ENCODE measurements at regions not wholly inside any gene's neighbourhood (a gene's known extent, or its start where the extent isn't known, plus 50 kb on each side); places are given as distances from the start of the nearest gene placed in this dataset.

DNA sequence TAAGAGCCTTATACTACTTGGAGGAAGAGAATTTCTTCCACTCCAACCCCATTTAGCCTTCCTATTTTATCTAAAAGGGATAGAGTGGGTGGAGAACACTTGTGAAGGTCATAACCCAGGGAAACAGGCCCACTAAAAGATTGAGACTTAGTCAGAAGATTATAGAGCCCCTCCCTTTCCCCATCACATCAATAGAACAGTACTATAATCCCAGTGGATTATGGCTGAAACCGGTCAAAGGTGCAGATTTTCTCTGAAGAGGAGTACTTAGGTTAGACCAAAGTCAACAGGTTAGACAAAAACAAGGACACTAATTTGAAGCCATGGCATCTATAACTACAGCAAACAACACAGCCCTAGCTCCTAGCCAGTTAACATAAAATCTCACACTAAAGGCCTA, 330.9 kb upstream of the NOX3 start:
- intact Hi-C loops (cut with DNase I), result no loop called here

DNA sequence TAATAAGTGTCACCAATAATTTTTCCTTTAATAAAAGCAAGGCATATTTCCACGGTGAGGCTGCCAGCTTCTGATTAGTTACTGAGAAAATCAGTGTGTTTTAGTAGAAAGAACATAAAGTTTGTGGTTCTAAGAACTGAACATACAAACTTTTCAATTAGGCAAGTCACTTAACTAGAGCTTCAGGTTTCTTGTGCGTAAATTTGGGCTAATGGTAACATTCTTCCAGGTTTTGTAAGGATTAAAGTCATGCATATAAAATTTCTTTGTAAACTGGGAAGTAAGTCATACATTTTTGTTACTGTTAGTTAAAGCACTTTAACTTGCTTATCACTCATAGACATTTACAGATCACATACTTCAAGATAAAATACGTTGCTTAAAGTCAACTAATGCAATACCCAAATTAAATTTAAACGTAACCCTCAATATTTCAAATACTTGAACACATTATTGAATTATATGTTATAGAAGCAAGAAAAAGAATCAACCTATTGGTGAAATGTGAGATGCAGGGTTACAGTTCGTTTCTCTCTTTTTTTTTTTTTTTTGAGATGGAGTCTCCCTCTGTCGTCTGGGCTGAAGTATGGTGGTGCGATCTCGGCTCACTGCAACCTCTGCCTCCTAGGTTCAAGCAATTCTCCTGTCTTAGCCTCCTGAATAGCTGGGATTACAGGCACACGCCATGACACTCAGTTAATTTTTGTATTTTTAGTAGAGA, 327.3 kb upstream of the NOX3 start:
- TF ChIP-seq EP300 (IDR thresholded peaks at IDR 0.05) (no peak), CTCF (IDR thresholded peaks at IDR 0.05) (no peak), POLR2A (IDR thresholded peaks at IDR 0.05) (no peak)
- Histone ChIP-seq H3K4me3 (no peak overlapping the region), H3K9me3 (no peaks in the 10 kb centered on the region), H3K4me1 (ENCODE audit: insufficient read depth) (no peaks in the 10 kb centered on the region), H3K27me3 (no peaks in the 10 kb centered on the region), H3K27ac (no peak overlapping the region), H3K36me3 (no peaks in the 10 kb centered on the region)
- WGBS, 3 donors, result 77 to 80% (median 79%) methylated on average over 9 of the region's 9 CpGs
- DNase-seq, result no peak
- intact Hi-C loops (cut with DNase I), result no loop called here

More for the DNA sequence above, 330.9 kb upstream of the NOX3 start:
- H3K27ac ChIP-seq, result no peak overlapping the region
- H3K4me1 ChIP-seq (ENCODE audit: insufficient read depth), result no peaks in the 10 kb centered on the region
- no peaks in the 10 kb centered on the region for H3K27me3 ChIP-seq
- H3K4me3 ChIP-seq, result no peak overlapping the region
- no peak for TF ChIP-seq POLR2A (IDR thresholded peaks at IDR 0.05)
- TF ChIP-seq EP300 (IDR thresholded peaks at IDR 0.05), result no peak
- TF ChIP-seq CTCF (IDR thresholded peaks at IDR 0.05), result no peak
- H3K36me3 ChIP-seq, result no peaks in the 10 kb centered on the region
- no peak for DNase-seq
- H3K9me3 ChIP-seq, result no peaks in the 10 kb centered on the region
- WGBS, 3 donors, result 92 to 98% (median 94%) methylated on average over 1 of the region's 1 CpG

DNA sequence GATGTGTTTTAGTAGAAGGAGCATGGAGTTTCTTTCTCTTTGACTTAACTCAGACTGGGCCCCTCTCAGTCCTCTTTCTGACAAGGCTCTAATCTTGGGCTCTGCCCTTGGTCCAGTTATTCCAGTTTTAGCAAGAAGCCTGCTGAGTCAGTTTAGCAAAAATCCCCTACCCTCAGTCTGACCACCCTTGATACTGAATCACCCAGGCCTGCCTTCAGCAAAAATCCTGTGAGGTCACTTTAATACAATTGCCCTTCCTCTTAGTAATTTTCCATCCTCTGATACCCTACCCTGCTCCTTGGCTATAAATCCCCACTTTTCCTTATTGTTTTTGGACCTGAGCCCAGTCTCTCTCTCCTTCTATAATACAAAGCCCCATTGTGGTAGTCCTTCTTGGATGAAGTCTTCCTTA, 326.7 kb upstream of the NOX3 start:
- H3K9me3 ChIP-seq, result no peaks in the 10 kb centered on the region
- intact Hi-C loops (cut with DNase I), result no loop called here
- H3K27me3 ChIP-seq, result no peaks in the 10 kb centered on the region
- H3K27ac ChIP-seq, result no peak overlapping the region
- no peak for DNase-seq
- no peaks in the 10 kb centered on the region for H3K36me3 ChIP-seq
- TF ChIP-seq CTCF (IDR thresholded peaks at IDR 0.05) (no peak), EP300 (IDR thresholded peaks at IDR 0.05) (no peak), POLR2A (IDR thresholded peaks at IDR 0.05) (no peak)
- no peak overlapping the region for H3K4me3 ChIP-seq
- H3K4me1 ChIP-seq (ENCODE audit: insufficient read depth), result no peaks in the 10 kb centered on the region

DNA sequence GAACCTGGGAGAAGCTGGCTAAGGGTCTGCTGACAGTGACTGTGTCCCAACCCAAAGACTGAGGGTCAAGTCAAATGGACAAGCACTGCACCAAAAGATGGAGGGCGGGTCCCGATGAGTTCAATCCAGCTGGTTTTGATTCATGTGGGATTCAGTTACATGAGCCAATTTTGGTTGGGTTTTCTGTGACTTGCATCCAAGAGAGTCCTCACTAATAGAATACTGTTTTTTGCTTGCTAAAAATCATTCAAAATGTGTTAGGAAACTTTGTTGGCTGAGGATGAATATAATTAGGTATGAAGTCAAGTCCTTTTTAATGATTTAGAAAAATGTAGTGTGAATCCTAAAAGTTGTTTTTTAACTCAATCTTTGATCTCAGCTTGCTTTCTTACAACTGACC, 323.8 kb upstream of the NOX3 start:
- Histone ChIP-seq H3K4me1 (ENCODE audit: insufficient read depth) (no peaks in the 10 kb centered on the region), H3K27me3 (no peaks in the 10 kb centered on the region), H3K27ac (no peak overlapping the region), H3K4me3 (no peak overlapping the region), H3K36me3 (no peaks in the 10 kb centered on the region), H3K9me3 (no peaks in the 10 kb centered on the region)
- intact Hi-C loops (cut with DNase I), result no loop called here
- no peak for TF ChIP-seq EP300 (IDR thresholded peaks at IDR 0.05)
- no peak for TF ChIP-seq CTCF (IDR thresholded peaks at IDR 0.05)
- no peak for TF ChIP-seq POLR2A (IDR thresholded peaks at IDR 0.05)
- no peak for DNase-seq
- 80 to 86% (median 81%) methylated on average over 2 of the region's 2 CpGs for WGBS, 3 donors
